ENCODE measurements at regions not wholly inside any gene's neighbourhood (a gene's known extent, or its start where the extent isn't known, plus 50 kb on each side); places are given as distances from the start of the nearest gene placed in this dataset.

- no peak overlapping the region for H3K4me3 ChIP-seq (replicated peaks; ENCODE audit: insufficient read depth, low read length)
- no peak for DNase-seq (ENCODE audit: low read depth in 1 of 2, low spot score in 1 of 2)
- TF ChIP-seq GABPA (IDR thresholded peaks at IDR 0.05; ENCODE audit: low read depth), result no peak
- TF ChIP-seq CTCF (IDR thresholded peaks at IDR 0.05; ENCODE audit: insufficient read depth, low read length), result no peak
- TF ChIP-seq POLR2AphosphoS5 (IDR thresholded peaks at IDR 0.05; ENCODE audit: low read depth), result no peak
- TF ChIP-seq REST (IDR thresholded peaks at IDR 0.05; ENCODE audit: insufficient replicate concordance, low read depth), result no peak
- no peak for TF ChIP-seq SPI1 (IDR thresholded peaks at IDR 0.05; ENCODE audit: borderline replicate concordance, low read depth)
- H3K27me3 ChIP-seq (ENCODE audit: insufficient read depth, poor library complexity, severe bottlenecking), result no peaks in the 10 kb centered on the region
- H3K27ac ChIP-seq (replicated peaks), result no peak overlapping the region
Observed at GRCh38 chrX:1792636-1793035, 177.8 kb downstream of the ASMT start.

- TF ChIP-seq POLR2AphosphoS5 (IDR thresholded peaks at IDR 0.05; ENCODE audit: low read depth) (no peak), REST (IDR thresholded peaks at IDR 0.05; ENCODE audit: insufficient replicate concordance, low read depth) (no peak), SPI1 (IDR thresholded peaks at IDR 0.05; ENCODE audit: borderline replicate concordance, low read depth) (no peak), GABPA (IDR thresholded peaks at IDR 0.05; ENCODE audit: low read depth) (no peak), CTCF (IDR thresholded peaks at IDR 0.05; ENCODE audit: insufficient read depth, low read length) (no peak)
- DNase-seq (ENCODE audit: low read depth in 1 of 2, low spot score in 1 of 2), result no peak
- H3K27me3 ChIP-seq (ENCODE audit: insufficient read depth, poor library complexity, severe bottlenecking), result no peaks in the 10 kb centered on the region
- H3K4me3 ChIP-seq (replicated peaks; ENCODE audit: insufficient read depth, low read length), result no peak overlapping the region
- H3K27ac ChIP-seq (replicated peaks), result no peak overlapping the region
Observed at GRCh38 chrX:1794586-1794985, 179.7 kb downstream of the ASMT start.

- no peak for TF ChIP-seq SPI1 (IDR thresholded peaks at IDR 0.05; ENCODE audit: borderline replicate concordance, low read depth)
- no peak for TF ChIP-seq CTCF (IDR thresholded peaks at IDR 0.05; ENCODE audit: insufficient read depth, low read length)
- TF ChIP-seq POLR2AphosphoS5 (IDR thresholded peaks at IDR 0.05; ENCODE audit: low read depth), result no peak
- no peak for TF ChIP-seq GABPA (IDR thresholded peaks at IDR 0.05; ENCODE audit: low read depth)
- TF ChIP-seq REST (IDR thresholded peaks at IDR 0.05; ENCODE audit: insufficient replicate concordance, low read depth), result no peak
- DNase-seq (ENCODE audit: low read depth in 1 of 2, low spot score in 1 of 2), result no peak
- Histone ChIP-seq H3K4me3 (replicated peaks; ENCODE audit: insufficient read depth, low read length) (no peak overlapping the region), H3K27ac (replicated peaks) (no peak overlapping the region), H3K27me3 (ENCODE audit: insufficient read depth, poor library complexity, severe bottlenecking) (no peaks in the 10 kb centered on the region)
Observed at GRCh38 chrX:1802912-1803311, 188.1 kb downstream of the ASMT start.
